Activated naive CD4-positive, alpha-beta T cell treated with anti-CD3 and anti-CD28 coated beads, Interleukin-2, amount 50 U/mL, for 72 hours (primary cell): ENCODE measurements at regions not wholly inside any gene's neighbourhood (a gene's known extent, or its start where the extent isn't known, plus 50 kb on each side); places are given as distances from the start of the nearest gene placed in this dataset.
"Not testable (repeated sequence)": the region's sequence is repeated elsewhere in the genome, so short reads cannot be mapped to it uniquely, and the experiment has no call there.

Experiments
- ATAC-seq, 2 donors: fragments of 150-1000 bp; cut with Tn5 transposase; 2 replicates each; pipeline ENCODE4 v1.10.0; 2021; ENCODE audit warnings: mild to moderate bottlenecking in 2 of 2, moderate library complexity in 2 of 2
- DNase-seq, 2 donors: peaks; one replicate each; pipeline ENCODE4 v3.0.0; 2021 to 2022; ENCODE audit warnings: low spot score in 2 of 2
- H3K27ac Mint-ChIP-seq, 2 donors: one replicate each; pipeline ENCODE4 v1.8.0; 2022; ENCODE audit warnings: mild to moderate bottlenecking in 2 of 2, mixed read lengths in 2 of 2
- H3K36me3 Mint-ChIP-seq, 2 donors: one replicate each; pipeline ENCODE4 v1.8.0; 2022; ENCODE audit warnings: mixed read lengths in 2 of 2
- H3K9me3 Mint-ChIP-seq, 2 donors: one replicate each; pipeline ENCODE4 v1.8.0; 2022; ENCODE audit warnings: mixed read lengths in 2 of 2

GRCh38 chr20:12129532-12129931 is 211.8 kb downstream of the BTBD3 start:
- not testable (repeated sequence) for DNase-seq, ATAC-seq, H3K36me3 Mint-ChIP-seq, H3K27ac Mint-ChIP-seq
- H3K9me3 Mint-ChIP-seq: peaks cover 9 to 14% of the 10 kb centered on the region in 2 donors

GRCh38 chr20:12130781-12131180 is 213.1 kb downstream of the BTBD3 start:
- peaks cover 9 to 14% of the 10 kb centered on the region in 2 donors for H3K9me3 Mint-ChIP-seq
- no peak for DNase-seq
- no peak for ATAC-seq
- no peaks in the 10 kb centered on the region for H3K36me3 Mint-ChIP-seq
- H3K27ac Mint-ChIP-seq: no peak overlapping the region

- no peak for ATAC-seq
- peaks cover 0 to 7% of the 10 kb centered on the region in 2 donors for H3K36me3 Mint-ChIP-seq
- peaks cover 9 to 12% of the 10 kb centered on the region in 2 donors for H3K9me3 Mint-ChIP-seq
- H3K27ac Mint-ChIP-seq: no peak overlapping the region
- DNase-seq: no peak
Measured at GRCh38 chr20:12133553-12133952, 215.9 kb downstream of the BTBD3 start.

- ATAC-seq, H3K27ac Mint-ChIP-seq, DNase-seq: not testable (repeated sequence)
- Mint-ChIP-seq H3K36me3 (peaks cover 0 to 21% of the 10 kb centered on the region in 2 donors), H3K9me3 (peaks cover 15 to 40% of the 10 kb centered on the region in 2 donors)
Measured at GRCh38 chr20:12145951-12146350, 228.3 kb downstream of the BTBD3 start.

- DNase-seq (no peak), ATAC-seq (no peak)
- Mint-ChIP-seq H3K9me3 (peaks cover 9 to 13% of the 10 kb centered on the region in 2 donors), H3K27ac (no peak overlapping the region), H3K36me3 (peaks cover 0 to 7% of the 10 kb centered on the region in 2 donors)
Measured at GRCh38 chr20:12152996-12153395, 235.3 kb downstream of the BTBD3 start.

- peaks cover 4 to 7% of the 10 kb centered on the region in 2 donors for H3K9me3 Mint-ChIP-seq
- no peak overlapping the region for H3K27ac Mint-ChIP-seq
- peaks cover 0 to 4% of the 10 kb centered on the region in 2 donors for H3K36me3 Mint-ChIP-seq
- DNase-seq (no peak), ATAC-seq (no peak)
Measured at GRCh38 chr20:12153628-12154027, 235.9 kb downstream of the BTBD3 start.

GRCh38 chr20:12156252-12156651 is 238.6 kb downstream of the BTBD3 start:
- Mint-ChIP-seq H3K9me3 (peaks cover 4 to 7% of the 10 kb centered on the region in 2 donors), H3K27ac (no peak overlapping the region), H3K36me3 (peaks cover 0 to 4% of the 10 kb centered on the region in 2 donors)
- no peak for ATAC-seq
- no peak for DNase-seq

- DNase-seq (no peak), ATAC-seq (no peak)
- Mint-ChIP-seq H3K9me3 (peaks cover 4 to 14% of the 10 kb centered on the region in 2 donors), H3K27ac (no peak overlapping the region), H3K36me3 (peaks cover 0 to 4% of the 10 kb centered on the region in 2 donors)
Measured at GRCh38 chr20:12159261-12159660, 241.6 kb downstream of the BTBD3 start.

- ATAC-seq (no peak), DNase-seq (no peak)
- peaks cover 0 to 4% of the 10 kb centered on the region in 2 donors for H3K36me3 Mint-ChIP-seq
- H3K27ac Mint-ChIP-seq: no peak overlapping the region
- H3K9me3 Mint-ChIP-seq: peaks cover 14% of the 10 kb centered on the region in 2 donors
Measured at GRCh38 chr20:12161734-12162133, 244.0 kb downstream of the BTBD3 start.

GRCh38 chr20:12166053-12166717 is 248.5 kb downstream of the BTBD3 start:
- Mint-ChIP-seq H3K36me3 (peaks cover 5 to 8% of the 10 kb centered on the region in 2 donors), H3K27ac (no peak overlapping the region)
- ATAC-seq: no peak

GRCh38 chr20:12170406-12170805 is 252.7 kb downstream of the BTBD3 start:
- DNase-seq (no peak), ATAC-seq (no peak)
- H3K9me3 Mint-ChIP-seq: peaks cover 35 to 38% of the 10 kb centered on the region in 2 donors
- H3K27ac Mint-ChIP-seq: no peak overlapping the region
- H3K36me3 Mint-ChIP-seq: peaks cover 5 to 8% of the 10 kb centered on the region in 2 donors

More at GRCh38 chr20:12166053-12166717, 248.5 kb downstream of the BTBD3 start:
- peaks cover 27 to 29% of the 10 kb centered on the region in 2 donors for H3K9me3 Mint-ChIP-seq
- DNase-seq: no peak

- H3K9me3 Mint-ChIP-seq: peaks cover 26 to 32% of the 10 kb centered on the region in 2 donors
- DNase-seq (no peak), ATAC-seq (no peak)
- no peak overlapping the region for H3K27ac Mint-ChIP-seq
- H3K36me3 Mint-ChIP-seq: peaks cover 4 to 5% of the 10 kb centered on the region in 2 donors
Measured at GRCh38 chr20:12171923-12172524, 254.3 kb downstream of the BTBD3 start.

GRCh38 chr20:12173347-12174012 is 255.8 kb downstream of the BTBD3 start:
- Mint-ChIP-seq H3K36me3 (peaks cover 4 to 5% of the 10 kb centered on the region in 2 donors), H3K27ac (no peak overlapping the region)

GRCh38 chr20:12175538-12175937 is 257.8 kb downstream of the BTBD3 start:
- H3K36me3 Mint-ChIP-seq: no peaks in the 10 kb centered on the region
- peaks cover 12 to 21% of the 10 kb centered on the region in 2 donors for H3K9me3 Mint-ChIP-seq
- no peak for ATAC-seq
- H3K27ac Mint-ChIP-seq: no peak overlapping the region
- no peak for DNase-seq

More at GRCh38 chr20:12173347-12174012, 255.8 kb downstream of the BTBD3 start:
- DNase-seq (no peak), ATAC-seq (no peak)
- peaks cover 18 to 22% of the 10 kb centered on the region in 2 donors for H3K9me3 Mint-ChIP-seq

GRCh38 chr20:12177657-12178293 is 260.1 kb downstream of the BTBD3 start:
- ATAC-seq (no peak), DNase-seq (no peak)
- no peak overlapping the region for H3K27ac Mint-ChIP-seq
- H3K9me3 Mint-ChIP-seq: peaks cover 3 to 19% of the 10 kb centered on the region in 2 donors
- no peaks in the 10 kb centered on the region for H3K36me3 Mint-ChIP-seq

GRCh38 chr20:12179692-12180091 is 262.0 kb downstream of the BTBD3 start:
- ATAC-seq: no peak
- no peaks in the 10 kb centered on the region for H3K36me3 Mint-ChIP-seq
- DNase-seq: no peak

More at GRCh38 chr20:12179692-12180091, 262.0 kb downstream of the BTBD3 start:
- H3K27ac Mint-ChIP-seq: no peak overlapping the region
- peaks cover 0 to 15% of the 10 kb centered on the region in 2 donors for H3K9me3 Mint-ChIP-seq
